SK-N-SH treated with all-trans-retinoic acid at 6 μM for 48 hours (cell line): ENCODE measurements at regions not wholly inside any gene's neighbourhood (a gene's known extent, or its start where the extent isn't known, plus 50 kb on each side); places are given as distances from the start of the nearest gene placed in this dataset.

Source experiments
- ATAC-seq: fragments of 200-7000 bp; cut with Tn5 transposase; 3 replicates; pipeline ENCODE4 v1.9.1; 2020; ENCODE audit warnings: mild to moderate bottlenecking, moderate library complexity
- ARNTL ChIP-seq: fragments of 450-650 bp; formaldehyde crosslinking; IDR thresholded peaks from 2 replicates; pipeline ENCODE4 v1.5.0; 2020; ENCODE audit warnings: low read depth, mild to moderate bottlenecking, moderate library complexity, borderline replicate concordance
- BACH2 ChIP-seq: fragments of 250-450 bp; sonication (Bioruptor Pico); IDR thresholded peaks from 2 replicates; pipeline ENCODE4 v1.9.0; 2021; ENCODE audit warnings: mild to moderate bottlenecking, borderline replicate concordance
- CSDC2 ChIP-seq: fragments of 250-450 bp; sonication (Bioruptor Pico); IDR thresholded peaks from 2 replicates; pipeline ENCODE4 v1.5.0; 2020; ENCODE audit warnings: mild to moderate bottlenecking, moderate library complexity
- ESRRG ChIP-seq: fragments of 250-450 bp; sonication (Bioruptor Pico); IDR thresholded peaks from 2 replicates; pipeline ENCODE4 v1.6.1; 2021; ENCODE audit warnings: mild to moderate bottlenecking
- GLIS3 ChIP-seq: fragments of 250-450 bp; sonication (Bioruptor Pico); IDR thresholded peaks from 2 replicates; pipeline ENCODE4 v1.5.0; 2020; ENCODE audit warnings: mild to moderate bottlenecking, moderate library complexity
- ISL1 ChIP-seq: fragments of 250-450 bp; sonication (Bioruptor Pico); IDR thresholded peaks from 2 replicates; pipeline ENCODE4 v2.1.2; 2022; ENCODE audit warnings: mild to moderate bottlenecking, moderate library complexity
- OSR1 ChIP-seq: fragments of 250-450 bp; sonication (Bioruptor Pico); IDR thresholded peaks from 2 replicates; pipeline ENCODE4 v1.8.0; 2022; ENCODE audit warnings: moderate library complexity, mild to moderate bottlenecking, inconsistent platforms
- PPARA ChIP-seq: fragments of 250-450 bp; sonication (Bioruptor Pico); IDR thresholded peaks from 2 replicates; pipeline ENCODE4 v1.5.0; 2020; ENCODE audit warnings: mild to moderate bottlenecking, borderline replicate concordance
- RARB ChIP-seq: fragments of 250-450 bp; sonication (Bioruptor Pico); IDR thresholded peaks from 2 replicates; pipeline ENCODE4 v1.8.0; 2021; ENCODE audit warnings: mild to moderate bottlenecking, moderate library complexity
- SNAI2 ChIP-seq: fragments of 250-450 bp; sonication (Bioruptor Pico); IDR thresholded peaks from 2 replicates; pipeline ENCODE4 v1.5.0; 2020; ENCODE audit warnings: mild to moderate bottlenecking, moderate library complexity
- TCF4 ChIP-seq: fragments of 250-450 bp; sonication (Bioruptor Pico); IDR thresholded peaks from 2 replicates; pipeline ENCODE4 v1.8.0; 2021; ENCODE audit warnings: mild to moderate bottlenecking, moderate library complexity, borderline replicate concordance
- TOX ChIP-seq: fragments of 250-450 bp; sonication (Bioruptor Pico); IDR thresholded peaks from 2 replicates; pipeline ENCODE4 v1.8.0; 2021; ENCODE audit warnings: mild to moderate bottlenecking, moderate library complexity, borderline replicate concordance
- ZC3H10 ChIP-seq: fragments of 250-450 bp; sonication (Bioruptor Pico); IDR thresholded peaks from 2 replicates; pipeline ENCODE4 v1.5.1; 2021; ENCODE audit warnings: mild to moderate bottlenecking, moderate library complexity
- ZFP30 ChIP-seq: fragments of 450-650 bp; formaldehyde crosslinking; IDR thresholded peaks from 2 replicates; pipeline ENCODE4 v1.5.0; 2022; ENCODE audit warnings: mild to moderate bottlenecking, moderate library complexity
- ZNF70 ChIP-seq: fragments of 450-650 bp; formaldehyde crosslinking; IDR thresholded peaks from 2 replicates; pipeline ENCODE4 v1.5.0; 2020; ENCODE audit warnings: mild to moderate bottlenecking, moderate library complexity
- ZNF8 ChIP-seq: fragments of 450-650 bp; formaldehyde crosslinking; IDR thresholded peaks from 2 replicates; pipeline ENCODE4 v1.5.0; 2020; ENCODE audit warnings: mild to moderate bottlenecking, moderate library complexity
- TF ChIP-seq, protein P1 (sequence below): fragments of 250-450 bp; sonication (Bioruptor Pico); IDR thresholded peaks from 2 replicates; pipeline ENCODE4 v1.8.0; 2020; ENCODE audit warnings: mild to moderate bottlenecking, moderate library complexity, borderline replicate concordance
- TF ChIP-seq, protein P2 (sequence below): fragments of 250-450 bp; sonication (Bioruptor Pico); IDR thresholded peaks from 2 replicates; pipeline ENCODE4 v1.5.1; 2020; ENCODE audit warnings: low read depth, mild to moderate bottlenecking, moderate library complexity
- TF ChIP-seq, protein P3 (sequence below): fragments of 250-450 bp; sonication (Bioruptor Pico); IDR thresholded peaks from 2 replicates; pipeline ENCODE4 v1.8.0; 2021; ENCODE audit warnings: low read depth, mild to moderate bottlenecking, moderate library complexity, borderline replicate concordance
- TF ChIP-seq, protein P4 (sequence below): fragments of 250-450 bp; sonication (Bioruptor Pico); IDR thresholded peaks from 2 replicates; pipeline ENCODE4 v1.5.0; 2020; ENCODE audit warnings: mild to moderate bottlenecking, moderate library complexity

DNA sequence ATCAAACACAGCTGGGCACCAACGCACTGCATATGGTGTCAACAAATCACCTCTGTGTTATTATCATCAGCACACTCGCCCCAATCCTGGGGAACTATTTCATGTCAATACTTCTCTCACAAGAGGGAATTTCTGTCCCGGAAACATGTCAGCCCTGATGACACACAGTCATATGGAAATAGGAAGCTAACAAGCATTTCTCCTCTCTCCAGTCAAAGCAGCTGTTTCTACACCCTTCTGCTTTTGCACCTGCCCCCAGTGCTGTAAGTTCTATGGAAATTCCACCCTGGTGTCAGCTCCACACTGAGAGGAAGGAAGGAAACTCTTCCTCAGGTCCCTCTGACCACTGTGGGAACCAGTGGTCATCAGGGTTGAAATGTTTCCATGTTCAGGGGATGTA lies 447.6 kb upstream of the ID2 start:
- TF ChIP-seq PPARA, result no peak
- no peak for TF ChIP-seq SNAI2 (CRISPR knock-in tag)
- TF ChIP-seq, protein P1, sequence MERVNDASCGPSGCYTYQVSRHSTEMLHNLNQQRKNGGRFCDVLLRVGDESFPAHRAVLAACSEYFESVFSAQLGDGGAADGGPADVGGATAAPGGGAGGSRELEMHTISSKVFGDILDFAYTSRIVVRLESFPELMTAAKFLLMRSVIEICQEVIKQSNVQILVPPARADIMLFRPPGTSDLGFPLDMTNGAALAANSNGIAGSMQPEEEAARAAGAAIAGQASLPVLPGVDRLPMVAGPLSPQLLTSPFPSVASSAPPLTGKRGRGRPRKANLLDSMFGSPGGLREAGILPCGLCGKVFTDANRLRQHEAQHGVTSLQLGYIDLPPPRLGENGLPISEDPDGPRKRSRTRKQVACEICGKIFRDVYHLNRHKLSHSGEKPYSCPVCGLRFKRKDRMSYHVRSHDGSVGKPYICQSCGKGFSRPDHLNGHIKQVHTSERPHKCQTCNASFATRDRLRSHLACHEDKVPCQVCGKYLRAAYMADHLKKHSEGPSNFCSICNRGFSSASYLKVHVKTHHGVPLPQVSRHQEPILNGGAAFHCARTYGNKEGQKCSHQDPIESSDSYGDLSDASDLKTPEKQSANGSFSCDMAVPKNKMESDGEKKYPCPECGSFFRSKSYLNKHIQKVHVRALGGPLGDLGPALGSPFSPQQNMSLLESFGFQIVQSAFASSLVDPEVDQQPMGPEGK (CRISPR knock-in tag), result no peak
- TF ChIP-seq, protein P2, sequence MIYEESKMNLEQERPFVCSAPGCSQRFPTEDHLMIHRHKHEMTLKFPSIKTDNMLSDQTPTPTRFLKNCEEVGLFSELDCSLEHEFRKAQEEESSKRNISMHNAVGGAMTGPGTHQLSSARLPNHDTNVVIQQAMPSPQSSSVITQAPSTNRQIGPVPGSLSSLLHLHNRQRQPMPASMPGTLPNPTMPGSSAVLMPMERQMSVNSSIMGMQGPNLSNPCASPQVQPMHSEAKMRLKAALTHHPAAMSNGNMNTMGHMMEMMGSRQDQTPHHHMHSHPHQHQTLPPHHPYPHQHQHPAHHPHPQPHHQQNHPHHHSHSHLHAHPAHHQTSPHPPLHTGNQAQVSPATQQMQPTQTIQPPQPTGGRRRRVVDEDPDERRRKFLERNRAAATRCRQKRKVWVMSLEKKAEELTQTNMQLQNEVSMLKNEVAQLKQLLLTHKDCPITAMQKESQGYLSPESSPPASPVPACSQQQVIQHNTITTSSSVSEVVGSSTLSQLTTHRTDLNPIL (CRISPR knock-in tag), result no peak
- no peak for TF ChIP-seq RARB (CRISPR knock-in tag)
- TF ChIP-seq BACH2 (CRISPR knock-in tag), result no peak
- TF ChIP-seq ARNTL (CRISPR knock-in tag), result no peak
- no peak for TF ChIP-seq GLIS3 (CRISPR knock-in tag)
- no peak for TF ChIP-seq ISL1 (CRISPR knock-in tag)
- TF ChIP-seq TOX (CRISPR knock-in tag), result no peak
- no peak for TF ChIP-seq OSR1
- no peak for TF ChIP-seq ZNF70 (CRISPR knock-in tag)
- TF ChIP-seq CSDC2 (CRISPR knock-in tag), result no peak
- TF ChIP-seq, protein P3, sequence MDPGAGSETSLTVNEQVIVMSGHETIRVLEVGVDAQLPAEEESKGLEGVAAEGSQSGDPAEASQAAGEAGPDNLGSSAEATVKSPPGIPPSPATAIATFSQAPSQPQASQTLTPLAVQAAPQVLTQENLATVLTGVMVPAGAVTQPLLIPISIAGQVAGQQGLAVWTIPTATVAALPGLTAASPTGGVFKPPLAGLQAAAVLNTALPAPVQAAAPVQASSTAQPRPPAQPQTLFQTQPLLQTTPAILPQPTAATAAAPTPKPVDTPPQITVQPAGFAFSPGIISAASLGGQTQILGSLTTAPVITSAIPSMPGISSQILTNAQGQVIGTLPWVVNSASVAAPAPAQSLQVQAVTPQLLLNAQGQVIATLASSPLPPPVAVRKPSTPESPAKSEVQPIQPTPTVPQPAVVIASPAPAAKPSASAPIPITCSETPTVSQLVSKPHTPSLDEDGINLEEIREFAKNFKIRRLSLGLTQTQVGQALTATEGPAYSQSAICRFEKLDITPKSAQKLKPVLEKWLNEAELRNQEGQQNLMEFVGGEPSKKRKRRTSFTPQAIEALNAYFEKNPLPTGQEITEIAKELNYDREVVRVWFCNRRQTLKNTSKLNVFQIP (CRISPR knock-in tag), result no peak
- no peak for TF ChIP-seq ZNF8 (CRISPR knock-in tag)
- TF ChIP-seq ZFP30 (CRISPR knock-in tag), result no peak
- no peak for TF ChIP-seq ESRRG (CRISPR knock-in tag)
- no peak for TF ChIP-seq ZC3H10 (CRISPR knock-in tag)
- TF ChIP-seq, all 23 proteins: peak for 0
- ATAC-seq, result no peak

DNA sequence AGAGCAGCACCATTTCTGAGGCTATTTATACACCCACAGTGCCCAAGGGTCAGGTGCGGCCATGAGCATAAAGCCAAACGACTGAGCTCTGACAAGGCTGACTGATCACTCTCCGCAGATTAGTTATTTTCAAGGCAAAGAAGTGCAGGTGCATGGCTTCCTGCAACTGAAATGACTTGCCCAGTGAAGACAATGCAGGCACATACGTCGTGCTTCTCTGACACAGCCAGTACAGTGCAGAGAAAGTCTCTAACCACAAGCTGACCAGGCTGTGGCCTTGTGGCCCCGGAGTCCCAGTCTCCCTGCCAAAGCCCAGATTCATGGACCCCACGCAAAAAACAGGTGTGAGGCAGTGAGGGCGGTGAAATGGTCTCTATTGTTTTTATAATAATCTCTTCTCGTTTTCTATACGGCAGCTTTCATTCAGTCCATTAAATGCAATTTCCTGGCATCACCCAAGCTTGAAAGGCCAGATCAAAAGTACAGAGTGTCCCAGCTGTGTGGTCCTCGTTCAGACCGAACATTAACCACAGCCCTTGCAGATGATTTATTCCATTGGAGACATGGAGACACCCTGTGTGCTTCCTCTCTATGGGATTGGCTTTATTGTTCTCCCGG lies 447.0 kb upstream of the ID2 start:
- TF ChIP-seq CSDC2 (CRISPR knock-in tag) (no peak), SNAI2 (CRISPR knock-in tag) (no peak)
- TF ChIP-seq, protein P1 (CRISPR knock-in tag), result no peak
- TF ChIP-seq, all 23 proteins: peak for 0

DNA sequence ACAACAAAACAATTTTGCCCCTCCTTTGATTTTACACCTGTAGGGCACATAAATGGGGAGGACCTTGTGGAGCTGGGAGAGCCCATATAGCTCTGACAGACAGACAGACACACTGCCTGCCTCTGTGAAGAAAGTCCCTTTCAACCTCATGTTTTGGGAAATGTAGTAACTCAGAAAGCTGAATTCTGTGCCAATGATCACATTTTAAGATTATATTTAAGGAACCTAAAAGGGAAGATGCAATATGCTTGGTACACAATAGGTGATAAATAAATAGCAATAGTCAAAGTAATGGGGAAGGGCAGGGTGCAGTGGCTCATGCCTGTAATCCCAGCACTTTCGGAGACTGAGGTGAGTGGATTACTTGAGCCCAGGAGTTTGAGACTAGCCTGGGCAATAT lies 446.4 kb upstream of the ID2 start:
- no peak for ATAC-seq
- TF ChIP-seq TCF4 (CRISPR knock-in tag) (no peak), SNAI2 (CRISPR knock-in tag) (no peak), ESRRG (CRISPR knock-in tag) (no peak)
- TF ChIP-seq, protein P4, sequence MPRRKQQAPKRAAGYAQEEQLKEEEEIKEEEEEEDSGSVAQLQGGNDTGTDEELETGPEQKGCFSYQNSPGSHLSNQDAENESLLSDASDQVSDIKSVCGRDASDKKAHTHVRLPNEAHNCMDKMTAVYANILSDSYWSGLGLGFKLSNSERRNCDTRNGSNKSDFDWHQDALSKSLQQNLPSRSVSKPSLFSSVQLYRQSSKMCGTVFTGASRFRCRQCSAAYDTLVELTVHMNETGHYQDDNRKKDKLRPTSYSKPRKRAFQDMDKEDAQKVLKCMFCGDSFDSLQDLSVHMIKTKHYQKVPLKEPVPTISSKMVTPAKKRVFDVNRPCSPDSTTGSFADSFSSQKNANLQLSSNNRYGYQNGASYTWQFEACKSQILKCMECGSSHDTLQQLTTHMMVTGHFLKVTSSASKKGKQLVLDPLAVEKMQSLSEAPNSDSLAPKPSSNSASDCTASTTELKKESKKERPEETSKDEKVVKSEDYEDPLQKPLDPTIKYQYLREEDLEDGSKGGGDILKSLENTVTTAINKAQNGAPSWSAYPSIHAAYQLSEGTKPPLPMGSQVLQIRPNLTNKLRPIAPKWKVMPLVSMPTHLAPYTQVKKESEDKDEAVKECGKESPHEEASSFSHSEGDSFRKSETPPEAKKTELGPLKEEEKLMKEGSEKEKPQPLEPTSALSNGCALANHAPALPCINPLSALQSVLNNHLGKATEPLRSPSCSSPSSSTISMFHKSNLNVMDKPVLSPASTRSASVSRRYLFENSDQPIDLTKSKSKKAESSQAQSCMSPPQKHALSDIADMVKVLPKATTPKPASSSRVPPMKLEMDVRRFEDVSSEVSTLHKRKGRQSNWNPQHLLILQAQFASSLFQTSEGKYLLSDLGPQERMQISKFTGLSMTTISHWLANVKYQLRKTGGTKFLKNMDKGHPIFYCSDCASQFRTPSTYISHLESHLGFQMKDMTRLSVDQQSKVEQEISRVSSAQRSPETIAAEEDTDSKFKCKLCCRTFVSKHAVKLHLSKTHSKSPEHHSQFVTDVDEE, result no peak
- TF ChIP-seq, all 23 proteins: peak for 0

More for the DNA sequence above, 447.0 kb upstream of the ID2 start:
- no peak for ATAC-seq
